ENCODE measurements at regions not wholly inside any gene's neighbourhood (a gene's known extent, or its start where the extent isn't known, plus 50 kb on each side); places are given as distances from the start of the nearest gene placed in this dataset.

DNA sequence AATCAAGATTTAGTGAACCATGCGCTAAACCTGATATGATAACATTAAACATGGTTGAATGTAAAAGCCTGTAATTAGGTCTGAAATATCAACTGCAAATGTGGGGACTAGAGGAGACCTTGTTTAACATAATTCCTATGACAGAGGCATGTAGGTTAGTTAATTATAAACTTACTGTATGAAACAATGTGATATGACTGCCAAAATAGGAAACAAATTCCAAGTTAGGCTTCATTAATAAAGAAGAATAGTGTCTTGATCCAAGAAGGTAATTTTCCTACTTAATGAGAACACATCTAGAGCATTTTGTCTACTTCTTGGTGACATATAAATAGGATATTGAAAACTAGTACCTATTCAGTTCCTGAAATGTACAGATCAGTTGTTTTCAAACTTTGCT is 136.2 kb upstream of the TARS1 start:
- DNase-seq: no peak

DNA sequence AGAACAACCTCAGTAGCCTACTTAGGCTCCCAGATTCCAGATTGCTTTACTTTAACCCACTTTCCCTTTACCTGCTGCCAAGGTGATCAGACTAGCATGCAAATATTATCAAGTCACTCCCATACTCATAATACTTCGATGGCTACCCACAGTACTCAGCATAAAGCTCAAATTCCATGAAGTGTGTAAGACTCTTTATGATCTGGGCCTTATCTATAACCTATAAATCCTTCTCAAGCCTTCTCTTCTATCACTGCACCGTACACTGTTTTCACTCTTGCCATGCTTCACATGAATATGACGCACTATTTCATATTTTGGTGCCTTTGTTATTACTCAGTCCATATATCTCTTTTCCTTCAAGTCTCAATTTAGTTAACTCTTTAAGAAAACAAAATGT is 135.2 kb upstream of the TARS1 start:
- no peak for DNase-seq

DNA sequence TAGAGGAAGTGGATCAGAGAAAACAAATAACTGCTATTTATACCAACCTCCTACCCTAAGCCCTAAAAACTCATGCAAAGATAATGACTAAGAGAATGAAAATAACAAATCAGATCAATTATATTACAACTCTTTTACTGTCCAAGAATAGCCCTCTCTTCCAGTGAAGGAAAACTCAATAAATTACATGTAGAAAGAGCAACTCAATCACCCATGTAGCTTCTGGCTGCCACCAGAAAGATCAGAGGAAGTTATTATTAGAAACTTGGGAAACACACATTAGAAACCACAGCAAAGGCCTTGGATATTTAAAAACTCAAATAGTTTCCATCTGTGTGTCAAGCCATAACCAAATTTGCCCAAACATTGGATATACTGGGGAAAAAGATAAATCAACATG is 134.0 kb upstream of the TARS1 start:
- DNase-seq: no peak

DNA sequence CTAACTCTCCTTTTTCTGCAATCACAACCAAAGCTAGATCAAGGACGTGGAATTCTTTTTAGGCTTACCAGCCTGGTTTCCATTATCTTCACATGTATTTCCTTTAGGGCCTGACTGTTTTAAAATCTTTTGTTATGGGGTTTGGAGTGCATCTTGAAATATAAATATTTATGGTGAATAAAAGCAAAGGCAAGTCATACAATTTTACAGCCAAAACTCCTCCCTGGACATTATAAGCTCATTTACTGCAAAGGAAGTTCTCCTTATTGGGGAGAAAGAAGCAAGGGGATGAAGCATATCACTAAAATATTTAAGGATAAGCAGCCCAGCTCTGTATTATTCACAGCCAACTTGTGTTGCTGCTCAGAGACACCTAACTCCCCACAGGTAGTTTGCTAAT is 132.2 kb upstream of the TARS1 start:
- no peak for DNase-seq

DNA sequence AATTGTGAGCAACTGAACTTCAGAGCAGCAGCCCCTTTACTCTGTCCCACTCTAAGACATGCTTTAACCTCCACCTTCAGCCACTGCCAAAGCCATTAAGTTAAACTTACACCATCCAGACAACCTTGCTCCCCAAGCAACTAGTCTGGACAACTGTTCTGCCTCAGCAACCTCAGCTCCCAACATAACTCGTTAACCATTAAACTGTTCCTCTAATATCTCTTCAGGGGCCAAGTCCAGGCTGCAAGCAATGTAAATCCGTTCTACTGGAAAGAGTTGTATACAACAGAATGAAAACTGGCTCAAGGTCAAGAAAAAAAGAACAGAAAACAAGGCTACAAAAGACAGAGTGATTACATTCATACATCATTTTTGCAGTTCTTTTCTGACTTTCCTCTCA is 131.7 kb upstream of the TARS1 start:
- no peak for DNase-seq

DNA sequence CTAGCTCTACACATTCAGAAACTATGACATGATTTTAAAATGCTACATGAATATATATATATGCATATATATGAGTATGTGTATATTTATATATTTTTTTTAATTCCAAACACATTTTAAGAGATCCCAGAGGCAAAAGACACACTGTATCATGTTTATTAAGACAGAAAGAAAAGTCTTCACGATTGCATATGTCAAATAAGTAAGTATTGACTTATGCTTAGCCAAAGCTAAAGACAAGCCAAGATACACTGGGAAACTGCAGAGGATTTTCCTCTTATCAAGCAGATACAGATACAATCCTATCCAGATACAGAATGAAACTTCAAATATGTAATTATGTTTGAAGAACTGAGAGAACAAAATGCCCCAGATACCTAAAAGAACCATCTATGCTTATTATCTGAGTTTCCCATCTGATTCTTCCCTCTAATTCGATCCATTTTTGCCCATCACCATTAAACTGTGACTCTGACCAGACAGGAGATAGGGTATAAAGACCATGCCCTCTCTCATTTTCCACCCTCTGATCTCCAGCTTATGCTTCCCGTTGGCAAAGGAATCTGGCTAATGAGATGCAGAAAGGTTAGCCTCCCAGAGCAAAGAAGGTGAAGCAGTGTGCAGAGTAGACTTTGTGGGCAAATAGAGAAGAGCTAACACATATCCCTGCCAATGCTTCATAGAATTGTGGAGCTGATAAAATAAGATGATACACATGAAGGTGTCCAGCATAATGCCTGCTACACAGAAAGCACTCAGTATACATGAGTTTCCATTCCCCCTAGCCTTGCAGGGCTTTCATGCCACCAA is 131.0 kb upstream of the TARS1 start:
- DNase-seq: no peak

DNA sequence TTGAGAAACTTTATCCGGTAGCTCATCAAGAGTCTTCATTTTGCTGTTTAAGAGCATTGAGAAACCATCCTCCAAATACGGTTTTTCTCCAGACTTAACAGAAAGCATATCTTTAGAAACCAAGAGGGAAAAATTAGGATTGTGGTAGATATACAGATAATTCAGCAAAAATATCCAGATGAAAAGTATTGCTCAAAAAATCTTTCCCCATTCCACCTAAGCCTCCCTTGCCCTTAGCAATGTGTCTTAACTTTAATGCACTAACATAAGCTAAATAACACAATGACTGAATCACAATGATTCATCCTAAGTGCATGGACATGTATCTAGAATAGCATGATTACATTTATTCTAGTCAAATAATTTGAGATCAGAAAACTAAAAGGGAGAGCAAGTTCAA is 130.3 kb upstream of the TARS1 start:
- DNase-seq: no peak

DNA sequence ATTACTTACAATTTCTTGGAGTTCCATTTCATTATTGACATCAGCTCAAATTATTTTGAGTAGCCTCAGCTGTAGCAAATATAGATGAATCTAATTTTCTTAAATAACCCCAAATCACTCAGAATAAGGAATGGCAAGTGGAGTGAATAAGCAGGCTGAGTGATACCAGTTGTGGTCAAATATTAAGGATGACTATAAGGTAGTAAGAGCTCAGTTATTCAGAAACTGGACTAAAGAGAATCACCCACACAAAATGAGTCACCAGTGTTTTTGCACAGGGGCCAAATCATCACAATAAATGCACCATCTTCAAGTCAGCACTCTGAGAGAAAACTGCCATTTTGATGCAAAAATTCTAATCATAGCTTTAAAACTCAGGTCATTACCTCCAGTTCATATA is 128.9 kb upstream of the TARS1 start:
- no peak for DNase-seq

DNA sequence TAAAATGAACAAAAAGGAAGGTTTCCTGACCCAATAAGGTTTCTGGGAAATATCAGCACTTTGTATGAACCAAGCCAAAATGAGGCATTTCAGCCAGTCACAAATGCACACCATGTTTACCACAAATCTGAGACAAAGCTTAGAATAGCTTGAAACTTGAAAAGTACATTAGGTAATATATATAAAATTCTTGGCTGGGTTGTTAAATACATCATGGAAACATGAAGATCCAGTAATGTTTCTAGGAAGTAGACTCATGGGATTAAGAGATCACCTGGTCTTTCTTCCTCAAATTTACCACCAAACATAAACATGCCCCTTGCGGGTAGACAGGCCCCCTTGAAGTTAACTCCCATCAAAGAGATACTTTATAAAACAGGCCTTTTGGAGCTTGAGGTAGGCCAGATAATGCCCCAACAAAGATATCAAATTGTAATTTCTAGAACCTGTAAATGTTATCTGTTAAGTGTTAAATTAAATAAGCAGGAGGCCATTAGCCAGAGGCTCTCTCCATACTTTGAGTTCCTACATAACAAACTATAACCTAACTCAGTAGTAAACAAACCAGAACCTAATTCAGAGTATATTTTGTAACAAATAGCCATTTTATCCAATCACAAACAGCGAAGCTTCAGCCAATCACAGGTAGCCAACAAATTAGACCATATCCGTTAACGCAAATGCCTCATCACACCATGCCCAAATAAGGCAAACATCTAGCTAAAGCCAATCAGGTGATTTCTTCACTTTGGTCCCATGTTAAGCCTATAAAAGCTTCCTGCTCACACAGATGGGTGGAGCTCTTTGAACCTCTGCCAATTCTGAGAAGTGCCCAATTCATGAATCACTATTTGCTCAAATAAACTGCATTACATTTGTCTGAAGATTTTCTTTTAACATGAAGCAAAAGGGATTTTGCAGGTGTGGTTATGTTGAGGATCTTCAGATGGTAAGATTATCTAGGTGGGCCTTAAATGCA is 127.9 kb upstream of the TARS1 start:
- no peak for DNase-seq

DNA sequence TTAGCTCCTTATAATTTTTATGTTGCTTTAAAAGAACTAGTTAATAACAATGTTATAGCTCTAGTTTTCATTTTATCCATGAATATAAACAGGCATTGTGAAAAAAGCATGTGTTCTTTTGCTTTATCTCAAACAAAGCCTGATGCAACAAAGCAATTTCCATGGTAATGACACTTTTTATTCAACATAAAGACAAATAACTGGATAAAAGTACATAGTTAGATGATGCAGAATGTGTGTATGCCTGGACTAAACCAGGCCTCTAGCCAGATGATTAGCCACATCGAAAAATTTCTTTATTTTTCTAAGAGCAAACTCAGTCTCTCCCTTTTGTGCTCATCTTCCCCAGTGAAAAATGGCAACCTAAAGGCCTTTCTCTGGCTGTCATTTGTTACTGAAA is 125.6 kb upstream of the TARS1 start:
- no peak for DNase-seq

DNA sequence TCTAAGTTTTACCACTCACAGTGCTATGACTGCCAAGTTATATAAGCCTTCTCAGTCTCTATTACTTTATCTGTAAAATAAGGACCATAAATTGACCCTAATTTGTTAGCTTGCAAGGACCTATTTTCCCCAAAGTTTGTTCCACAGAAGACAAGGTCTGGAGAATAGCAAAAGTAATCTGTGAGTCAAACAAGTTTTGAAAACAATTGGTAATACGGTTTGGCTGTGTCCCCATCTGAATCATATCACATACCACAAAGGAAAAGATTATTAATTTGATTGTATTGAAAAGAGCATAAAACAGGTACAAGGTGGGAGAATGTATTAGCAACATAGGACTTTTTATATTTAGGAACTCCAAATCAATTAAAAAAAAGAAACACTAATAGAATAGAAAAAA is 124.0 kb upstream of the TARS1 start:
- no peak for DNase-seq

DNA sequence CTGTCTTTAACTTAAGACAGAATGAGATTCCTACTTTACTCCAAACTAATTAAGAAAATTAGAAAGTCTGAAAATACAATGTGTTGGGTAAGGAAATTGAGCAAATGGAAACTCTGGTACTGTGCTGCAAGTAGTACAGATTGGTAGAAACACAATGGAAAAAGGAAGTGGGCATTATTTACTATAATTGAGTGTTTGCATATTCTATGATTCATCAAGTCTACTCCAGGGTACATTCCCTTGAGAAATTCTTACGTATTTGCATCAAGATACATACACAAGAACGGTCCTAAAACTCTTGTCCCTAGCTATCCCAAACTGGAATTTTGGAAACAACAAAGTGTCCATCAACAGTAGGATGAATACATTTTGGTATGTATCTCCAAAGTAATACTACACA is 123.5 kb upstream of the TARS1 start:
- no peak for DNase-seq

DNA sequence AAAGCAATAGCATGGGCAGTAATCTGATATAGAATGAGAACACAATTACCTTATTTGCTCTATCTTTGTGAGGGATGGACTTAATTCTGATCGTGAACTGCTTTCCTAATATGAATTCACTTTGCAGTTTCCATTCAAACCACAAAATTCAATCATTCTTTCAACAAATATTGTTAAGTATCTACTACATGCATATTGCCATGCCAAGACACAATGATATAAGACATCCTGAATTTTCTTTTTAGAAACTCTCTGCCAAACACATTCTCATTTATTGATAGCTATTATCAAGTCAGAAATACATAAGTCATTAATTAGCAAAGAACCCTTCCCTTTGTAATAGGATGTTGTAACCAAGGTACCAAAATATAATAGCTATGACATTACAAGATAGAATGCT is 121.6 kb upstream of the TARS1 start:
- DNase-seq: no peak

DNA sequence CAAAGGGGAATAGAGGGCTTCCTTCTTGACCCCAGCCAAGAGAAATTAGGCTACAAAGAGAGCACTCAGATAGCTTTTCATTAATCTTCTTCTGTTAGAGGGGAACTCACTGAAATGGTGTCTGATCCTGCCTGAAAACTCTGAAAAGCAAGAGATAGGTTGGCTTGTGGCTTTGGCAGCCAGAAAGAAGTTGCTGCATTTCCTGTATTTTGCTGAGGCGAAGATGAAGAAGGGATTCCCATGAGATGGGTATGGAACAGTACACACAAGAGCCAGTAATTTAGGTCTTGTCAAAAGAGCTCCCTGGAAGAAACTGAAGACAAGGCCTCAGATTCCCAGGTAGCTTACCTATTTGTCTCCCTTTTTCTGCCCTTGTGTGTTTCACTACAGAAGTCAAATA is 120.9 kb upstream of the TARS1 start:
- DNase-seq: no peak

DNA sequence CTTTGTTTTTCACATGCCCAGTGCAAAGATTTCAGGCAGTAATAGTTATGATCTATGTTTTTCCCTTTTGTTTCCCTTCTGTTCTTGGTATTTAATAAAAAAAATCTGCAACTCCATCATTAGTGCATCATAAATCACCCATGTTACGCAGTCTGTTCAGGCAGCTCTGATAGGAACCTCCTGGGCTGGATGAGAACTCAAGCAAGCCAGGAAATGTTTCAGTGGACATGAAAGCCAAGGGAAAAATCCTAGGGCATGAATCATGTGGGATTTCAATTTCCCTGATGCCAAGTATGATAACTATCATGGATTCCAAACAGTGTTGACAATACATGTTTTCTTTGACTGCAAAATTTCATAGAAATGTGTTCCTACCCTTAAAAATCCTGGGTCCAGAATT is 119.7 kb upstream of the TARS1 start:
- no peak for DNase-seq

DNA sequence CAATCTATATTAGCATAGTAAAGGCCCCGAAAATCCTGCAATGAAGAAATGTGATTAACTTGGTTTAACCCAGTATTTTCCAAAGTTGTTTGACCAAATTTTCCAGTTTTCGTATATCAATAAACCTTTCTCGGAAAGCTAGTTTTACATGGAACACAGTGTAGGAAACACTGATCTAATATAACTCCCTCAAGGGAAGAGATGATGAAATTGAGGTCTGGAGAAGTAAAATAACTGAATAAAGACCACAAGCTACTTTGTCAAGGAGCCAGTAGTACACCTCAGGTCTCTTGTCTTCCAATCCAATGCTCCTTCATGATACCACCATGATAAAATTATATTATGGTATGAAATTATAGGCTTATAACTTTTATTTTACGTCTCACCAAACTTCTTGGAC is 118.1 kb upstream of the TARS1 start:
- DNase-seq: no peak

DNA sequence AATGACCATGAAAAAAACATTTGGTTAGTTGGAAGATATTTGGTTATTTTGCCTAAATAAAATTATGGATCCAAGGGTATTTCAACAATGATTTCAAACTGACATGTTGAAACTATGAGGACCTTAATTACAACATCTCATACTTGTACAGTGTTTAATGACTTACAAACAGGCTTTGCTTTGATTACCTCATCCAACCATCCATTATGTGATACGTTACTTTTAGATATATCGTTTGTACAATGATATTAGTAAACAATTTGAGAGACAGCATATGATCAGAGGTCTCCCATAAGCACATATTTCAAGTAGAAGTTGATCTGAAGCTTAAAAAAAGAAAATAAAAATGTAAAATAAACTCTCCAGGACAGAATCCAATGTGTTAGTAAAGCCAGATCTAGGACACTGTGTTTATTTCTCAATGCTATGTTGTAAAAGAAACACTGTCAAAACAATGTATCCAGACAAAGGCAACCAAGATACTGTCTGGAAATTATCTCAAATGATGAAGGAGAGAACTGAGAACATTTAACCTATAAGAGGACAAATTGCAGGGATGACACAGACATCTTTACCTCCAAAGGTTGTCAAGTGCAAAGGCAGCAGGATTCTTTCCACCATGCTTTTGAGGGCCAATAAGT is 116.0 kb upstream of the TARS1 start:
- DNase-seq: no peak

DNA sequence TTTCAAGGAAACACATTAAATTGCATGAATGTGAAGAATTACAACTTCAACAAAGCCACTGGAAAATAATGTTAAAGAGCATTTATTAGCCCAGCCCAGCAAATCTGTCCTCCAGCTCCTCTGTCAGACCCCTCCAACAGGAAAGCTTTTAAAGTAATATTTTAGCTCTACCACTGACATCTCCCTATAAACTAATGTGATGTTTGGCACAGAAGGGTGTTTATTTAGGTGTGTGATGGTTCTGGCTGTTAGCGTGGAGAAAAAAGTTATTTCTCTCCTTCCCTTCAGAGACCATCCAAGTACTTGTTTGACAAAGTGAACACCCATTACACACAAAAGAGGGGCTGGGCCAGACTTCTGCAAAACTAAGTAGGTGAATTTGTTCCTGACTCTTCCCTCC is 111.9 kb upstream of the TARS1 start:
- DNase-seq: no peak

DNA sequence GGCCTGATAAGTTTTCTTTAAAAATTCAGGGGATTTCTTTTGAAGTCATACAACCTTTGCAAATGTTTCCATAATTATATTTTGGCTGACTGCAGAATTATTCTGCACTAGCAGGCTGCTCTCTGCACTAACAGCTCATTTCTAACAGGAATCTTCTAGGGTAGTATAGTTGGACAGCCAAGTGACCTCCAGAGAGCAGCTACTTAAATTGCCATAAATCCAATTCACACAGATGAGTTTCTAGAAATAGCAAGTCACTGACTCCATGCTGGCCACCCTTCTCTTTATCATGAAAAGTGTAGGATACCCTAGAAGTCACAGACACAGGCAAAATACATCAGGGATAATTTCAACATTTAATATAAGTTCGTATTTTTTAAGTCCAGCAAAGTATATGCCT is 110.9 kb upstream of the TARS1 start:
- no peak for DNase-seq

DNA sequence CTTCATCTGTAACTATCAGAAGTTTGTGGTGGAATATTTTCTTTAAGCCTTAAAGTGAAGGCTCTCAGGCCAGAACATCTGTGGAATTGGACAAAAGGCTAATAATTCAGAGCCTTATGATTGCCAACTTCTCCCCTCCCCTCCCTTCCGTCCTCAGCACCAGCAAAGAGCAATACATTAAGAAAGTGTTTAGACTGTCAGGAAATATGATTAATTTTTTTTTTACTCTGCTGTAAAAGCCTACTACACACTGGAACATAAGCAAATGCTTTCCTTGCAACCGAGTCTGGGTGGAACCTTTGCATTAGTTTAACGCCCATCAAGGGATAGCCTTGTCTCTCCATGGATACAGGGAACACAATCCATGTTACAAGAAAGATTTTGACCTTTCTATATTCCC is 110.3 kb upstream of the TARS1 start:
- no peak for DNase-seq

DNA sequence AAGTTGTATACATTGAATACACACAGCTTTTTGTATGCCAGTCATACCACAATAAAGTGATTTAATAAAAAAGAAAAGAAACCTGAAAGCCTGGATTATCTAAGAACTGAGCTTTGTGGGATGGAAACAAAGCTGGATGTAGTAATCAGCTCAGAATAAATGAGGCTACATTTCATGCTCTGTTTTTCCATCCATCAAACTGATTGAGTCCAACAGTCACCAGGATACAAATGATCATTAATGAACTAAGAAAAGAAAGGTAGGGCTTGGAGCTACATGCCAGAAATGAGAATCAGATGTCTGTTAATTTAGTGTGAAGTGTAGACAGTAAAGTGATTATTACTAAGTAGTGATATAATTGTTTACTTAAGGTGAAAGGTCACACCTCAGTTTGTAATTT is 109.8 kb upstream of the TARS1 start:
- no peak for DNase-seq

DNA sequence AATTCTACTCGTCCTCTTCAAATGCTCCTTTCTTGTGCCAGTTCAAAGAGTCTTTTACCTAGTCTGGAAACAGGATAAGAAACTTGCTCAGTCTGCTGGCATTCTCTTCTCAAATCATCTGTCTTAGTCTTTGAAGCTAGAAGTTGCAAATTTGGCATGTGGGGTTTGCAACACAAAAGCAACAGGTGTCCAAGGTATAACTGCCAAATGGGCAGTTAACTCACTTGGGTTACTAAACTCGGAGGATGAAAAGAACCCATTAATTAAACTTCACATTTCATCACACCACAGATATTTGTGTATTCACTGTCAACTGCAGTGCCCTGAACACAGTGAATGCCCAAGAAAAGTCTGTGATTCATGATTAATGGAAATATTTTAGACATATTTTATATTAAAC is 108.0 kb upstream of the TARS1 start:
- DNase-seq: no peak

DNA sequence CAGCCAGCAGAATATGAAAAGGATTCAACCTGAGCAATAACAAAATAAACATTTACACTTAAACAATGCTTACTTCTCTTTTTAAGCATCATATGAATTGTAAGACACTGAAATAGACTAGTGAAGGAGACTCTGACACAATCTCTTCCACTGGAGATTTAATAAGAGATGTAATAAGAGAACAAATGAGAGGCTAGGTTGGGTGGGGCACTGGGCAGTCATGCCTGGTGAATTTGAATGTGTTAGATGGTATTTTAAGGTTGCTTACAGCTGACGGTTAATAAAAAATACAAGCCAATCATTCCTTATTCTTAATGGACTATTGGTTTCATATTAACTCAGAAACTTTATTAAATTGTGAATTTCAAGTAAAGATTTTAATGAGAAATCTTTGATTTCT is 105.9 kb upstream of the TARS1 start:
- no peak for DNase-seq

Data from activated CD4-positive, alpha-beta T cell treated with anti-CD3 and anti-CD28 coated beads for 48 hours (primary cell).